HS-27A (cell line): ENCODE measurements at regions not wholly inside any gene's neighbourhood (a gene's known extent, or its start where the extent isn't known, plus 50 kb on each side); places are given as distances from the start of the nearest gene placed in this dataset.
"Not testable (repeated sequence)": the region's sequence is repeated elsewhere in the genome, so short reads cannot be mapped to it uniquely, and the experiment has no call there.

Source experiments
- DNase-seq: peaks from one replicate; pipeline ENCODE4 v3.0.0-alpha.2; 2012; ENCODE audit warnings: low read depth, missing footprints

DNA sequence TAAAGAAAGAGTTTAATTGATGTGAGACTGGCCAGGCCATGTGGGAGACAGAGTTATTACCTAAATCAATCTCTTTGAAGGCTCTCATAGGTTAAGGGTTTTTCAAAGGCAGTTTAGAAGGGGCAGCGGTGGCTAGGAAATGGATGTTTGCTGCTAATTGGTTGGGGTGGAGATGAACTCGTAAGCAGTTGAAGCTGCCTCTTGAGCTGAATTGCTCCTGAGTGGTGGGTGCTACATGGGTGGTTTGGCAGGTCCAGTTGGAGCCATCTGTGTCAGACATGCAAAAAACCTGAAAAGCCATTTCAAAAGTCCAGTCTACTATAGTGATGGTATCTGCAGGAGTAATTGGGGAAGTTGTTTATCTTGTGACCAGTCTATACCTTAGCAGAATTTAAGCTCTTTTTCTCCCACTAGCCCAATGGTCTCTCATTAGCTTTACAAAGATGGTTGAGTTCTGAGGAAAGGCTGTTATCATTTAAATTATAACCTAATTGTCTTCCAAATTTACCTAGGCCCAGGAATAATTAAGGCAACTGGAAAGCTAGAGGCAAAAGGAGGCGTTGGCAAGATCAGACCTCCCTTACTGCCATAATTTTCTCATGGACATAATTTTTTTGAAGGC is 762.4 kb upstream of the FRG1 start:
- no peak for DNase-seq

DNA sequence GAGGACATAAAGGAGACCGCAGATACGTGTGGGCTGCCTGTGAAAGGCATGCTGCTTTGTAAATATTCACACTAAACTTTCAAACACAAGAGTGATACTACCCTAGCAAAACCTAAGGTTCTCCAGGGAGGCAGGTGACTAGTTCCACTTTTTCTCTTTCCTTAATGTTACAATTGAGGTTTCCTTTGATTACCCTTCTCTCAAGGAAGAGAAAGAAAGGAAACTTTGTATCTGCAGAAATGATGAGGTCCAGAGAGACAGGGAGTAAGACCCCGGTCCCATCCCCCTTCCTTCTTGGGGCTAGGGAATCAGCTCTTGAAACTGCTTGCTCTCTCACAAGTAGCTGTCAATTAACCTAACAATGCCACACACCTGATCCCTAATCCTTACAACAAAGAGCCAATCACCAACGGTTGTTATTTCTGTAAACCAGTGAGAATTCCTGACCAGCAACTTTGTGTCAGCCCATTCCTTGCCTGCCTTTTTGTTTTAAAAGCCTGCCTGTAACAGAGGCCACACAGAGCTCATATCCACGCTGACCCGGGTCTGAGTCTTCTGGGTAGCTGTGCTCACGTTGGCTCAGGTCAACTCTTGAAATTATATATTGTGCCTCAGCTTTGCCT is 754.8 kb upstream of the FRG1 start:
- no peak for DNase-seq

DNA sequence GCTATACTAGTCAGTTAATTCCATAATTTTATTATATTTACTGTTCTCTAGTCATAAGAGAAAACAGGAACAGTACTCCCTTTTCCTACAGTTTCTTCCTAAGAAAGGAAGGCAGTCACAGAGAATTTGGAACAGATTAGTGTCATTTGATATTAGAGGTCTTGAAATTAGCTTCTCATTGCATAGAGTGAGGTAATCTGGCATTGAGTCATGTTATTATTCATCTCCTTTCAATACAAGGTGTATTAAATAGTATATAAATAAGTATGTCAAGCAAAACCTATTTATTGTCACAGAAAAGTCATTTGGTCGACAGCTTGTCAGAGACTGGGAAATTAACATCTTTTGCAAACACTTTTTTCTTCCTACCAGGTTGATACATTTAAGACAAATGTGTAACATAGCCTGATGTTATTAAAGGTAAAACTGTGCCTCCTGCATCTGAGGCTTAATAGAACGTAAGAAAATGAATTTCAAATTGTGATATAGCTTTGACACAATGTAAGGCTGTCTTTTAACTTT is 753.1 kb upstream of the FRG1 start:
- no peak for DNase-seq

DNA sequence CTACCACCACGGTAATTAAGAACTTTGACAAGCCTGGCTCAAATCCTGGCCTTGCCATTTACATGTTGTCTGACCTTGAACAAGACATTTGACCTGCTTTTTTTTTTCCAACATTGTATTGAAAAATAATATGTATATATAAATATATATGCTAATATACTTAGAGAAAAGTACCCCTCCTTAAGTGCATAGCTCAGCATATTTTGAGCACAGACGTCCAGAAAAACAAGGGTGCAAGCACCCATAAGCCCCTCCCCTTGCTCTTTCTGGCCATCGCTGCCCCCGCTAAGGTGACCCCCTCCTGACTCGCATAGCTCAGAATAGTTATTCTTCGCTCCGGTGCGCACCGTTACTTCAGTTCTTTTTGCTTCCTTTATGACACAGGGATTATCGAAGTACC is 742.0 kb upstream of the FRG1 start:
- no peak for DNase-seq

DNA sequence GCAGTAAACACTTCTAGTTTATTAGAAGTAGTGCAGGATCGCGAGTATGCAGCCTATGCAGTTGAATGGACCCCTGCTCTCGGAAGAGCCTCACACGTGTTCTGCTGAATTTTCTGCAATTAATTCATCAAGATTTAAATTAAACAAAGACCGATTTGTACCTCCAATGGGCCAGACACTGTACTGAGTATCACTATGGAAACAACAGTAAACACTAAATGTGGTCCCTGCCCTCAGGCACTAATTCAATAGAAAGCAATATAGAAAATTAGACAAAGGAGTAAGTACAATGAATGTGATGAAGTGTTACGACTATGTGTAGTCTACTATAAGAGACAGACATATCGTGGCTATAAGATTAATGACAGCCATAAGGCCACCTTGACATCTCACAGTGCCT is 740.3 kb upstream of the FRG1 start:
- no peak for DNase-seq

DNA sequence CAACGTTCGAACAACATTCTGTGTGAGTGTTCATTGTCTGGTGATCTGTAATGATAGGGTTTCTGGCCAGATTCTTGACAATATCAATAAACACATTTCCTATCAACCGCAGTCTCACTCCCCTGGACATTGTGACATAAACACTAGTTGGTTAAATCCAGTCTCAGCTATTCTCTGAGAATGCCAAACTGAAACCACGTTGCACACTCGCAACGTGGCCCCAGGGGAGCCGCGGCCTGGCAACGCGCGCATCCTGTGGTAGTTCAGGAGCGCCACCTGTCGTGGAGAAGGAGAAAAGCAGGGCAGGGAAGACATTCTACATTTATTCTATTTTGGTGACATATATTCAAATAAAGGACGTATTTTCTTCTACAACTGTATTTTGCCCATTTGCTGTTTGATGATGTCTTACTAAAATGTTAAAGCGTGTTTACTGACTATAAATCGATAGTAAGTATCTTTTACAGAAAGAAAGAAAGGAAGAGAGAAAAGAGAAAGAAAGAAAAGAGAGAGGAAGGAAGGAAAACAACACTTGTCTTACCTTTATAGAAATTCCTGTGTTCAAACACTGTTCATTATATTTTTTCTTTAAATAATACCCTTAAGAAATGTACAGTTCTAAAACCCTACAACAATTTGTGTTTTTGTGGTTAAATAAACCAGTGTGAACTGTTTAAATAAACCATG is 738.3 kb upstream of the FRG1 start:
- no peak for DNase-seq

DNA sequence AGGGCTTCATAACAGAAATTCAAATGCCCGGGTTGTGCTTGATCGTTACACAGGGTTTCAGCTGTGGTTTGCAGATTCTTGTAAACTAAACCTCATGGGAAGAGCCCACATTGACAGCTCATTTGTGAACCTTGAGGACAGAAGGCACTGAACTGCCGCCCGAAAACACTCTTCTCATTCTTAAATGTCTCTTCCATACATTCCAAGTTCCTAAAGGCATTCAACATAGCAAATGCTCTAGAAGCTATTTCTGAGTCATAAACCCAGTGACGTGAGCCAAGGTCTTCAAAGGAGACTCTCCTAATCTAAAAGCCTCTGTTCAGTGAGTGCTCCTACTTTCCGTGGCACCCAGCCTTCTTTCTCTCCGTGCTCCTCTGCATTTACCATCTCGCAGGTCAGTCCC is 737.8 kb upstream of the FRG1 start:
- DNase-seq, result no peak

DNA sequence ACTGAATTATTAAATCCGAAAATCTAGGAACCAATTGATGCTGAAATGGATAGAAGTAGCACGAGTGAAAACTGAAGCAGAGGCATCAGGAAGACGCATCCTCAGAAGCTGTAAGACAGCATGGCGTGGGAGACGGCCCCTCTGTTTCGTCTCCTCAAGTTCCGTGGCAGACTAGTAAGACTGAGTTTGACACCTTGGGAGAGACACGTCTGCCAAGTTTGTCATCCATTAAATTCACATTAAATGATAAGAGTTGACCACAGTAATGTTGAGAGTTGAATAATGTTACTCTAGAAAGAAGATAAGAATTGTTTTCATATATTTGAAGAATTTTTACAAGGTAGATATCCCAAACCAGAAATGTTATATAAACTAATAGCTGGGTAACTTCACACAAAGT is 736.1 kb upstream of the FRG1 start:
- DNase-seq, result no peak

DNA sequence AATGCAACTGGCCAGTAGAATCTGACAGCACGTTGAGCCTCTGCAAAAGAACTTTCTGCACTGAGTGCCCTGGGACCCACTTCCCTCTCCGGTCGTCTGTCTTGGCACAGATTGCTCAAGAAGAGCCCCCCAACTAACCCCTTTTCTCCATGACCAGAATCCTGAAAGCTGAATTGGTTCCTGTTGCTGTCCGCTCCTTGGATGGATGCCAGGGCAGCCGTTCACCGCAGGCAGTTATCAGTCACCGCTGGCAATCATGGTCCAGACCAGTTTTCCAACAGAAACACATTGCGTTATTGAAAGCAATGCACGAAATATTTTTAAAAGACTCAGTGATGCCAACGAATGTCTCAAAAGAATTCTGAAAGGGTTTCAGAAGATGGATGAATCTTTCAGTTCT is 733.7 kb upstream of the FRG1 start:
- DNase-seq, result no peak

DNA sequence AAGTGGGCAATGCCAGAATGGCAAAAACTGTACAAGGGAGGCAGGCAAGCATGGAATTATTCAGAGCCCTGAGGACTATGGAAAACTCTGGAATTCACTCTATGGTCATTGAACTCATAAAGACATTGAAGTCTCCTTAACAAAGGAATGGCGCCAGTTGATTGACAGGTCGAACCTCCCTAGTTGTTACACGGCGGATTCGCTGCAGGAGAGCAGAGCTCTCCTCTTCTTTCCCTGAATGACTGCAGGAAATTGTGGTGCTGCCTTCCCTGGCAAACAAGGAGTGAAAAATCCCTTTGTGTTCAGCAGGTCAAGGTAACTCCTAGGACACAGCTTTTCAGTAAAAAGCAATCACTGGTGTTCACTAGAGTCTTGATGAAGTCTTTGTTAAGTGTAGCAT is 732.8 kb upstream of the FRG1 start:
- DNase-seq, result no peak

DNA sequence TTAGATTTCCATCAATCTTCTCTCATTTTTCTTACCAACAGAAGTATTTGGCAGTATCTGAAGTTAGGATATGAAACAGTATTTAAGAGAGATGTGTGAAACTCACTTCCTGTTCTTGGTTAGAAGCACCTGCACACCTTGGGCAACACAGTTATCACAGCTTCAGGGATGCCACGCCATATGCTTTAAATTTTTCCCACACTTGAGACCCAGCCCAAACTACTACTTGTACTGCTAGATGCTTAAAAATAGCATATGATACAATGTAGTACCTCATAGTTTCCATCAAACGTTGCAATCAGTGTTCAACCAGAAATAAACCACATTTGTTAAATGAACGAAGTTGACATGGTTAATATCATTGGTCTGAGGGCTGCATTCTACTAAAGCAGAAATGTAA is 725.1 kb upstream of the FRG1 start:
- DNase-seq, result no peak

DNA sequence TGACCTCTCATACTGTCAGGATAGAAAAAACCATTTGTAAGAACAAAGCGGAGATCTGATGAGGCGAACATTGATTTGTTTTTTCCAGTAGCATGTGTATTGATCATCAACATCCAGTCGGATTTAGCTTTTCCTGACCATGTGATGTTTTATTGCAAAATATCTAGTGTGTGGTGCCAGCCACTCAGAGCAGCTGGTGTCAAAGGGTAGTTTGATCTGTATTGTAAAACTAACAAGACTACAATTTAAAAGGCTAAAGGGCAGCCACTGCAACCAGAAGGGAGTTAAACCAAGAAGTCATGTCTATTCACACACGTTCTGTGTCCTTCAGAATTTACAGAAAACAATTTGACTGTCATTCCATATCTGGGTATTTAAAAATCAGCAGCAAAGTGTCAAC is 719.0 kb upstream of the FRG1 start:
- no peak for DNase-seq

DNA sequence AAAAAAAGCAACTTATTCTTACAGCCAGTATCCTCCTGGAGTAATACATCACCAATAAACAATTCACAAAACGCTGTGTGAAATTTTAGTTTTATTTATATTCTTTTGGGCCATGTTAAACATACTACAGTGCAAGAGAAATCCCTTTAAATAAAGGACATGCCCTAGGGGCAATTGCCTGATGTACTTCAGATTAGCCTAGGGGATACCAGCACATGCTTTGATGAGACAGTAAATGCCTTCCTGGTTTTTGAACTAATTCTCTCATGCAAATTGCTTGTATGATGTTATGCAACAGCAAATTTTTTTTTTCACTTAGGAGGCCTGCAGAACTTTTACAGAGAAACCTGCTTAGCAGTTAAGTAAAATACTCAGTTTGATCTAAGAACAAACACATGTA is 711.9 kb upstream of the FRG1 start:
- DNase-seq, result no peak

DNA sequence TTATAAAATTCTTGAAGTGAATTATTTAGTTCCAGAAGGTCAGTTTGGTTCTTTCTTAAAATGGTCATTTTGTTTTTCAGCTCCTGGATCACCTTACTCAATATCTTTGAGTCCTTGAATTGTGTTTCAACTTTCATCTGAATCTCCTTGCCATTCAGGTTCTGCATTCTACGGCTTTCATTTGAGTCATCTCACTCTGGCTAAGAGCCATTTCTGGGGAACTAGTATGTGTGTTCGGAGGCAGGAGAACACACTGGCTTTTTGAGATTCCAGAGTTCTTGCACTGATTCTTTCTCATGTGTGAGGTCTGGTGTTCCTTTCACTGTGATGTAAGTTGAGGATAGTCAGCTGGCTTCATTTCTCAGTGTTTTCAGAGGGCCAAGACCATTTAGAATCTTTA is 708.4 kb upstream of the FRG1 start:
- no peak for DNase-seq

DNA sequence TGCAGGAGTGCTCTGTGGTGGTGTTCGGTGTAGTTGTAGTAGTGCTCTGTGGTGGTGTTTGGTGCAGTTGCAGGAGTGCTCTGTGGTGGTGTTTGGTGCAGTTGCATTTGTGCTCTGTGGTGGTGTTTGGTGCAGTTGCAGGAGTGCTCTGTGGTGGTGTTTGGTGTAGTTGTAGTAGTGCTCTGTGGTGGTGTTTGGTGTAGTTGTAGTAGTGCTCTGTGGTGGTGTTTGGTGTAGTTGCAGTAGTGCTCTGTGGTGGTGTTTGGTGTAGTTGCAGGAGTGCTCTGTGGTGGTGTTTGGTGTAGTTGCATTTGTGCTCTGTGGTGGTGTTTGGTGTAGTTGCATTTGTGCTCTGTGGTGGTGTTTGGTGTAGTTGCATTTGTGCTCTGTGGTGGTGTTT is 706.9 kb upstream of the FRG1 start:
- not testable (repeated sequence) for DNase-seq

DNA sequence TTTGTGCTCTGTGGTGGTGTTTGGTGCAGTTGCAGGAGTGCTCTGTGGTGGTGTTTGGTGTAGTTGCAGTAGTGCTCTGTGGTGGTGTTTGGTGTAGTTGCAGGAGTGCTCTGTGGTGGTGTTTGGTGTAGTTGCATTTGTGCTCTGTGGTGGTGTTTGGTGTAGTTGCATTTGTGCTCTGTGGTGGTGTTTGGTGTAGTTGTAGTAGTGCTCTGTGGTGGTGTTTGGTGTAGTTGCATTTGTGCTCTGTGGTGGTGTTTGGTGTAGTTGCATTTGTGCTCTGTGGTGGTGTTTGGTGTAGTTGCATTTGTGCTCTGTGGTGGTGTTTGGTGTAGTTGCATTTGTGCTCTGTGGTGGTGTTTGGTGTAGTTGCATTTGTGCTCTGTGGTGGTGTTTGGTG is 705.7 kb upstream of the FRG1 start:
- DNase-seq, result not testable (repeated sequence)

DNA sequence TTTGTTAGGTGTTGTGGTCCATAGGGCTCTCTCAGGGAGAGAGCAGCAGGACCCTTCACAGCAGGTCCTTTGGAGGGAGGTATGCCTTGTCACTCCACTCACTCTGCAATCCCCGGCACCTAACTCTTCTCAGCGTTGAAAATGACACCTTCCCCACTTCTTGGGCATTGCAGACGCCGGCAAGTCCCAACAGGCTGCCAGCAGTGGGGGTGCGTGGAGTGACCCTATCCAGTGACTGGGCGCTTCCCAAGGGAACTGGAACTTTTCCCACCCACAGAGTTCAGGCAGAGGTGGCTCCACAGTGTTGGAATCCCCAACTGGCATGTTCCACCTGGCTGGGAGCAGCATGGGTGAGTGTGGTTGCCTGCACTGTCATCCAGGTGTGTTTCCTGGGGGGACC is 705.1 kb upstream of the FRG1 start:
- no peak for DNase-seq

DNA sequence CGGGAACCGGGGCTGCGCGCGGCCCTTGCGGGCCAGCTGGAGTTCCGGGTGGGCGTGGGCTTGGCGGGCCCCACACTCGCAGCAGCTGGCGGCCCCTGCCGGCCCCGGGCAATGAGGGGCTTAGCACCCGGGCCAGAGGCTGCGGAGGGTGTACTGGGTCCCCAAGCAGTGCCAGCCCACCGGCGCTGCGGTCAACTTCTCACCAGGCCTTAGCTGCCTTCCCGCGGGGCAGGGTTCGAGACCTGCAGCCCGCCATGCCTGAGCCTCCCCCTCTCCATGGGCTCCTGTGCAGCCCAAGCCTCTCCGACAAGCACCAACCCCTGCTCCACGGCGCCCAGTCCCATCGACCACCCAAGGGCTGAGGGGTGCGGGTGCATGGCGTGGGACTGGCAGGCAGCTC is 704.4 kb upstream of the FRG1 start:
- not testable (repeated sequence) for DNase-seq

DNA sequence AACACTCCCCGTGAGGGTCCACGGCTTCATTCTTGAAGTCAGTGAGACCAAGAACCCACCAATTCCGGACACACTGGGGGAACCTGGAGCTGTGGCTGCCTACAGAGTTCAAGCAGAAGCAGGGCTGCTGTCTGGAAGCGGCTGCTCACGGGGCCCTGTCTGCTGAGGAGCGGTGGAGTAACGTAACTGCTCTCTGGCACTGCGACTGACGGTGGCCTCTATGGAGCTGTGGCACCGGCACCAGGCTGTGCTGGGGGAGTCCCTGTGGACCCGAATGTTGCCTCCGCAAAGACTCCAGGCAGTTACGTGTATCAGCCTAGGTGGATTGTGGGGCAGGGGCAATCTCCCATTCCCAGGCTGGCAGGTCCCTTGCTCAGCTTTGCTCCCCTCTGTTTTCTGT is 703.3 kb upstream of the FRG1 start:
- no peak for DNase-seq

DNA sequence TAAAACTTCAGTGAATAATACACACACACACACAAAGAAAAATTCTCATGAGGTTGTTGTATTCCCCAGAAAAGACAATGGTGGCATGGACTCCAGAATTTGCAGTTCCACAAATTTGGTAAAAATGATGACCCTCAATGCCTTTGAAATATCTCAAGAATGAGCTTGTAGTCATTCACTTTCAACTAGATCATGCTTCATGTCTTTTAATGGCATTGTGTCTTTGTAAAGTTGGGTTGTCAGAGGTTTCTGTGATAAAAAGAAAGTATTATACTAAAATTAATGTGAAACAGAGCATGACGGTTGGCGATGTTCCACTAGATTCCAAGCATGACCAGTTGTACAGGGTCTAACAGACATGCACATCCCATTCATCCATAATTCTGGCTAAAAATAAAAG is 685.0 kb upstream of the FRG1 start:
- DNase-seq, result no peak

DNA sequence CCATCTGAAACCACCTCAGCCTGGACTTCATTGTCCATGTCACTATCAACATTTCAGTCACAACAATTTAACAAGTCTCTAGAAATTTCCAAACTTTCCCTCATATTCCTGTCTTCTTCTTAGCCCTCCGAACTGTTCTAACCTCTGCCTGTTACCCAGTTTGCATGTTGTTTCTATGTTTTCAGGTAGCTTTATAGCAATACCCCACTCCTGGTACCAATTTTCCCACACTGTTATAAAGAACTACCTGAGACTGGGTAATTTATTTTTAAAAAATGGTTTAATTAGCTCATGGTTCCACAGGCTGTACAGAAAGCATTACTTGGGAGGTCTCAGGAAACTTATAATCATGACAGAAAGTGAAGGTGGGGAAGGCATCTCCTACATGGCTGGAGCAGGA is 679.2 kb upstream of the FRG1 start:
- no peak for DNase-seq

DNA sequence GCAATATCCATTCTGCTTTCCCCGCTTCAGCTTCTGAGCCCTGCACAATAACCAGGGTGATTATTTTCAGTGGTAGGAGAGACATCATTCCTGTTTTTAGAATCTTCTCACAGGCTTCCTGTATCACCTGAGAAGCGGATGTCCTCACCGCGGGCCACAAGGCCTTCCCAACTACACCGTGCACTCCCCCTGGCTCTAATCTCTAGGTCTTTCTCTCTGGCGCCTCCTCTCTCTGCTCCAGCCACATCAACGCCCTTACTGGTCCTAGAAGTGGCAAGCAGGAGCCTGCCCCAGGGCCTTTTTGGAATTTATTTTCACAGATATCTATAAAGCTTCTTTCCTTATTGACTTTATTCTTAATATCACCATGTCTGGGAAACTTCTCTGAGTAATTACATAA is 675.2 kb upstream of the FRG1 start:
- DNase-seq, result no peak

DNA sequence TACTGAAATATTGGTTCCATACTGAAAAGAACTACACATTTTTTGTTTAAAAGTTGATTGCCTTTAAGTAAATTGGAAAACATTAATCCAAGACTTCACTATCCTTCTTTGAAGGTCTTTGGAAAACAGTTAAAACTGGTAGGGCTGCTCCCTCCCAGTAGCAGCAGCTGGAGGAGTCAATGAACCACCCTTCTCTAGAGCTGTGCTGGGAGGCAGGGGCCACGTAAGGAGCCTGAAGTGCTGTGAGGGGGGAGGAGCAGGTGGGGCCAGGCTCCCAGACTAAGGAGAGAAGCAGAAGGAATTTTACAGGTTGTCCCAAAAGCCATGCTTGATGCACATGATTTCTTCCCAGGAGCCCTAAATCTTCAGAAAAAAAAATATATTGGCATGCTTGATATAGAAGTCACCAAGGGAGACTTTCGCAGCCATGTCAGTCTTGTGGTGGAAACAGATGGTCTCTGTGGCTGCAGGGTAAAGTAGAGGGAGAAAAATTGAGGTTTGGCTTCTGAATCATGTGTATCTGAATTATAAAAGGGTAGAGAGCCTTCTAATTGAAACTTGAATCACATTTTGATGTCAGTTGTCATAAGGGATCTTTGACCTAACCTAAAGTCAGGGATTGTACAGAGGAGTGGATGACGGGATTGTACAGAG is 673.2 kb upstream of the FRG1 start:
- DNase-seq, result no peak
